DLD1 (cell line): ENCODE measurements at regions not wholly inside any gene's neighbourhood (a gene's known extent, or its start where the extent isn't known, plus 50 kb on each side); places are given as distances from the start of the nearest gene placed in this dataset.

Experiments used
- in situ Hi-C: cut with HindIII; loops from 2 replicates; pipeline ENCODE4 v1.10.0; 2017; ENCODE audit warnings: low sequenced_read_pairs

GRCh38 chr2:120878970-120879369 lies 143.3 kb downstream of the GLI2 start:
- in situ Hi-C loops = no loop called here

- in situ Hi-C loops = no loop called here
Observed at GRCh38 chr2:120879431-120880295, 144.0 kb downstream of the GLI2 start.

DNA sequence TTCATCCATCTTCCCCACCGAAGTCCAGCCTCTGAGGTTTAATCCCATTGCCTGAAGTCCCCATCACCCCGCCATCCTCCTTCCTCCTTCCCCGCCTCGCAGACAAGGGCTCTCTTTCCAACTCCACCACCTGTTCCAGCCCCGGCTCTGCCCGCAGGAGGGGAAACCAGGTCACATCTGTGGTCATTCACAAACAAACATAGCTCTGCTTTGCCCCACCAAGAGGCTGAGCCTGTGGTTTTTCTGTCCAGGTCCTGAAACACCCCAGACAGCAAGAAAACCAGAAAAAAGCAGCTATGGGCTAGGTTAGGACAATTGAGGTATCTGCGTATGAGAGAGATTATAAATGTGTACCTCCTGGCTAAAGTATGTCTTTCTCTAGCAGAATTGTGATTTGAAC lies 144.7 kb downstream of the GLI2 start:
- in situ Hi-C loops = no loop called here

GRCh38 chr2:120881981-120882788 lies 146.5 kb downstream of the GLI2 start:
- in situ Hi-C loops = no loop called here

DNA sequence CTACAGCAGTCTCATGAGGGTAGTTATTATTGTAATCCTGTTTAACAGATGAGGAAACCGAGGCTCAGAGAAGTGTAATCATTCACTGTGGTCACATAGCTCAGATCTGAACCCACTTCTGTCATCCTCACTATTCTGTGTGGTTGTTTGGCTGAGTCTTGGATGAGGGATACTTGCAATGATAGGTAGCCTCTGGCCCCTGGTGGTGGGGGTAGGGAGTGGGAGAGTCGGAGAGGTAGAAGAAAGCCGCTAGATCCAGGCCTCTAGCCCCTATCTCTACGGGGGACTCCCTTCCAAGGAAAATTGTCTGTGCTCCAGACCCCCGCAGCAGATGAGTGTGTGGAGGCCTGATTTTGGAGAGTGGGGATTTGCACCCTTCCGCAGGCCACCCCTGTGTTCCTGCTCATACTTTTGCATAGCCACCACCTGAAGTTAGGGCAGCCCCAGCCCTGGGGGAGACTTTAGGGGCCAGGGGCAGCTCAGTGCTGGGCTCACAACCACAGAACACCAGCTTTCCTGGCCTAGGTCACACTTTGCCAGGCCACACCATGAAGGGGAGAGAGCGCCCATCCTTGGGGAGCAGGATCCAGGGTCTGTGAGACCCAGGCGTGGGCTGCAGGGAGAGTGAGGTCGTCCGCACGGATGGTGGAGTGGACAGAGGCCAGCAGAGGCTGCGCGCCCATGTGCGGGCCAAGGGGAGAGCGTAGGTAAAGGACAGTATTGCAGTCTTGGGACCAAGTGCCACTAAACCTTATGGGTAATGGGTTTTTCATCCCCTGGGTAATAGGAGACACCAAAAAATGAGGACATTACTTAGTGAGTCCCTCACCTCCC lies 148.2 kb downstream of the GLI2 start:
- in situ Hi-C loops = no loop called here

DNA sequence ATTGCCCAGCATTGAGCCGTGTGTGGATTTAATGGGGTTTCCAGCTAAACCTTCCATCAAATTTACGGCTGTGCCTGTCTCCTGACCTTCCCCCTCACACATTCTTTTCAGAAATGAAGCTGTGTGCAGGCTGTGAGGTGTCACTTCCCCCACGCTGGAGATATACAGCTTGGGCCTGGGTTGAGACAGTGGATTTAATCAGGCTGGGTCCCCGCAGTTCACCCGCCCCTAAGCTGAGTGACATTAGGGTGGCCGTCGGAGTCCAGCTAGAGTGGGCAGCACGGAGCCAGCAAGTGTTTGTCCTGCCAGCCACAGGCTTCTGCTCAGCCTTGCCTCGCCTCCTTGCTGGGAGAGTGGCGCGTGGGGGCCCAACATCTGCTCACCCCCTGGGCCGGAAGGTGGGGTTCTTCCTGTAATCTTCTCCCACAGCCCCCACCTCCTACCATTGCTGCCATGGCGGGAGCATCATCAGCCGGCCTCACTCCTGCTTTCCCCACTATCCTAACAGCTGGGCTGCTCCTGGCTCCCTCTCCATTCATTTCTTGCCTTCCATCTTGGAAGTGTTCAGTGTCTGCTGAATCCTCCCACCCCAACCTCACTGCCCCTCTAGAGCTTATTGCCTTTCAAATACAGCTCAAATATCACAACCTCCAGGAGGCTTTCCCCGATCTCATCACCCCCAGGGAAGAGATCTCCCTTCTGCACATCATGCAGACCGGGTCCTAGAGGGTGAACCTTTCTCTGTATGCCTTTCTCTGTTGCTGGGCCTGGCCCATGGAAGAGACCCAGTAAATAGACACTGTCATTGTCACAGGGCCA lies 149.0 kb downstream of the GLI2 start:
- in situ Hi-C loops = no loop called here

DNA sequence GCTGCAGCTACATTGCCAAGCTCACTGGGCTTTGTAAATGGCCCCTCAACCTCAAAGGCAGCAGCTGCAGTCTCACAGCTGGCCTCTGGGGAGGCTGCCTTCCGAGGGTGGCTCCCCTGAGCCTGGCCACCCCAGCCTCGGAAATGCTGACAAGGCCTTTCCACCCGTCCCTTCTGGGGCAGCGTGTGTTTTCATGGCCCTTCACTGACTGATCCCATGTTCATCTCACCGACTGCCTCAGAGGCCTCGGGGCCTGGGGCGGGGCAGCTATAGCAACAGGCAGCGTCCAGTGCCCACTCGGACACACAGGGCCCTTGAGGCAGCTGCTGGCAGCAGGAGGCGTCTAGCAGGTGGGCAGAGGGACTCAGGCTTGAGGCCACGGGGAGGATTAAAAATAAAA lies 149.7 kb downstream of the GLI2 start:
- in situ Hi-C loops = no loop called here

DNA sequence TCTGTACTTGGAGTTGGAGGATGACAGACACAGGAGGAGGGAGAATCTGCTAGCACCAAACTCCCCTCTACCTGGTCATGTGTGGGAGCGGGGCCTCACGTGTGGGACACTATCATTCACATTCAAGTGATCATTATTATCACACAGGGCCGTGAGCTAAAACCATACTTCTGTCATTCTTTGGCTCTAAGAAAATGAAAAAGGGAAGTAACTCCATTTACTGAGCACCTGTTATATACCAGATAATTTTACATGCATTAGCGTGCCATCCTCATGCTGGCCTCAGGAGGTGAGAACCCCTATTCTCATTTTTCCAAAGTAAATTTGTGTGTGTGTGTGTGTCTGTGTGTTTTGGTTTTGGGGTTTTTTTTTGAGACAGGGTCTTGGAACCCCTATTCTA lies 150.1 kb downstream of the GLI2 start:
- in situ Hi-C loops = no loop called here

DNA sequence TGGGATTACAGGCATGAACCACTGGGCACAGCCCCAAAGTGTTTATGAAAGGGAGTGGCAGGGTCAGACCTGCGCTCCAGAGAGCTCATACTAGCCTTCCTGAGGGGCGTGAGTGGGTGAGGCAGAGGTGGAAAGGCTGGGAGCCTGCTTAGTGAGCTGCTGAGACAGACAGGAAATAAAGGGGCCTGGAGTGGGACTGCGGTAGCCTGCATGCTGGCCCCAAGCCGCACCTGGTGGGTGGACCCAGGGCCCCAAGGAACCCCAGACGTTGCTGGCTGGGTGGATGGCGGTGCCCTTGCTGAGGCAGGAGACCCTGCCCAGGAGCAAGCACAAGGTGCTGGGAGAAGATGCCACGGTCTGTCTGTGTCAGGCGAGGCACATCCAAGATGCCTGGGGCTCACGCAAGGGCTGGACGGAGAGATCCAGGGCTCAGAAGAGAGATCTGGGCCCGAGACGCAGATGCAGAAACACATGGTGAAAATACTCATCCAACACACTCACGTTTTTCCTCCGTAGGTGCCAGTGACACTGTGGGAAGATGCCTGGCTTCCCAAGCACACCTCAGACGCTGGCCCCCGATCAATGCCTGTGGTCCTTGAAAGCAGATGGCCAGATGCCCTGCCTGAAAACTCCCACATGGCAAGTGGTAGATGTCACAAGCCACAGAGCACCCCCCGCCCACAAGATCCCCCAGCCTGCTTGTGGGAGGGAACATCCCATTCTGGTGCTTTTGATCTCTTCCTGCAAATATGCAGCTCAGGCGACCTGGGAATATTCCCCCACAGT lies 151.1 kb downstream of the GLI2 start:
- in situ Hi-C loops = no loop called here

DNA sequence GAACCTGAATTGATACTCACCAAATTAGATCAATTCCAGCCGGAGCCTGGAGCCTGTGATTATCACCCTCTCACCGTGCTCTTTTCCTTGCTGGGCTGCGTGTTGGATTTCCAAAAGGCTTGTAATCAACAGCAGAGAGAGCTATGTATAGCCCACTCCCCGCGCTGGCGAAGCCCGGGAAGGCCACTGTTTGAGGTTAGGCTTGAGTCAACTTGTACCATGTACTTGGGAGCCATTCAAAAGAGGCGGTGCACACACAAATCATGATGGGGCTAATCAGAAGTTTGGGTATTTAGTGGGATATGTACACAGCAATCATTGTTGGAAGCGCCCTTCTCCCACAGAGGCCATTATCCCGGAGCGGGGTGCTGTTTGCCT lies 151.6 kb downstream of the GLI2 start:
- in situ Hi-C loops = no loop called here

DNA sequence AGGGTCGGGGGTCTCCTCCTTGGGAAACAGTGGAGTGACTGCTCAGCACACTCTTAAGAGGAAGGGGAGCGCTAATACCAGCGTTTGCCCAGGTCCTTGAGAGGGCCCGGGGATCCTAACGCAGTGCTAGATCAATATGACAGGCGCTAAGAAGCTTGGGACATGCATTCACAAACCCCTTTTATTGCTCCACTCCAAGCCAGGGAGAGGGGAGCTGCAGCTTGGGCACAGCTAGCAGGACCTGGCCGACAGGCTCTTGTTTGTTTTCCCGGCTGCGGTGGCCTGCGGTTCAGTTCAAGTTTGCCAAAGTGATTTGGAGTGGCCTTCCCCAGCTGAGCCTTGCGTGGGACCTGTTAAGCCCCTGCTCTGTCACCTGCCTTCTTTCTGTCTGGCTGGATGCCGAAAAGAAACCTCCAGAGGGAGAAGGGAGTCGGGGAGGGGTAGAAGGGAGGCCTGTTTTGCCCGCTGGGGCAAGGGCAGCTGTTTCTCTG lies 152.1 kb downstream of the GLI2 start:
- in situ Hi-C loops = no loop called here

GRCh38 chr2:120888851-120889250 lies 153.2 kb downstream of the GLI2 start:
- in situ Hi-C loops = no loop called here

- in situ Hi-C loops = no loop called here
Observed at GRCh38 chr2:120889936-120890335, 154.3 kb downstream of the GLI2 start.

- in situ Hi-C loops = no loop called here
Observed at GRCh38 chr2:120890566-120891360, 155.1 kb downstream of the GLI2 start.

DNA sequence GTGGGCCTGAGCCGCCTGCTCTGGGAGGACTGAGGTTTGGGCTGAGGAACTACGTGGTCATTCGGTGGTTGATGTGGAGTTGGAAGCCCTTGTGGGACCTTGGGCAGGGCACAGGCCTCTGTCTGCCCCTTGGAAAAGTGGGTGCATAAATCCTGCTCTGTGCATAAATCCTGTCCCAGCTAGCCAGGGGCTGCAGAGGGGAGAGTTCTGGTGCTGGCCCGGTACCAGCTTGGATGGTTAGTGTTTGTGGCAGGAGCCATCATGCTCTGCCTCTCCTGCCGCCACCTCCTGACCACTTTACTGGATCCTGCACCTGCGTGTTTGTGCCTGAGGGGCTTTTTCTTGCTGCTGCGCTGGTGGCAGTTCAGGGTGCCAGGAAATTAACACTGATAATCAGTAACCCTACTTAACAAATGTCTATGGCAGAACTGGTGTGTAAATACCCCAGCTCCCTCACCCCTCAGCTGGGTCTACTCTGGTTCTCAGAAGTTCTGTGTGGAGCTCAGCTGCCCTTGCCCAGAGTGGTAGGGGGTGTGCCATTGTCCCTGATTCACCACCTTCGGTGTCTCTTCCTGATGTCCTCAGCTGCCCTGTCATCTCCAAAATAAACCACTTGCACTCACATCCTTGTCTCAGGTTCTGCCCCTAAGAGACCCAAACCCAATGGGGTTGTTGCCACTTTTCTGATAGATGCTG lies 156.8 kb downstream of the GLI2 start:
- in situ Hi-C loops = no loop called here

GRCh38 chr2:120892967-120893667 lies 157.4 kb downstream of the GLI2 start:
- in situ Hi-C loops = no loop called here

- in situ Hi-C loops = no loop called here
Observed at GRCh38 chr2:120893811-120894584, 158.3 kb downstream of the GLI2 start.
